H9 (cell line): ENCODE measurements at regions not wholly inside any gene's neighbourhood (a gene's known extent, or its start where the extent isn't known, plus 50 kb on each side); places are given as distances from the start of the nearest gene placed in this dataset.

Experiments used
- DNase-seq: peaks from one replicate; pipeline ENCODE4 v3.0.0-alpha.2; 2017
- H2AFZ ChIP-seq: one replicate; pipeline ENCODE4 v1.6.1; 2013; ENCODE audit warnings: mild to moderate bottlenecking, low read length, control low read depth, moderate library complexity
- H2AK5ac ChIP-seq: 2 replicates; pipeline ENCODE4 v1.6.1; 2013; ENCODE audit warnings: low read length, control low read depth, mixed read lengths; ENCODE audit not compliant: insufficient read length
- H2BK120ac ChIP-seq: one replicate; pipeline ENCODE4 v1.6.1; 2013; ENCODE audit warnings: low read depth, mild to moderate bottlenecking, low read length, control low read depth, inconsistent platforms; ENCODE audit not compliant: poor library complexity, severe bottlenecking
- H2BK12ac ChIP-seq: 2 replicates; pipeline ENCODE4 v1.6.1; 2013; ENCODE audit warnings: low read length, control low read depth, mixed read lengths, low read depth; ENCODE audit not compliant: insufficient read length
- H2BK15ac ChIP-seq: 2 replicates; pipeline ENCODE4 v1.6.1; 2013; ENCODE audit warnings: low read depth, low read length, control low read depth
- H2BK20ac ChIP-seq: one replicate; pipeline ENCODE4 v1.6.1; 2013; ENCODE audit warnings: low read depth, mild to moderate bottlenecking, low read length, control low read depth, inconsistent platforms; ENCODE audit not compliant: poor library complexity, severe bottlenecking
- H2BK5ac ChIP-seq: 2 replicates; pipeline ENCODE4 v1.6.1; 2013; ENCODE audit warnings: low read length, control low read depth, mixed read lengths; ENCODE audit not compliant: insufficient read length
- H3K14ac ChIP-seq: 2 replicates; pipeline ENCODE4 v1.6.1; 2013; ENCODE audit warnings: low read length, control low read depth; ENCODE audit not compliant: insufficient read depth
- H3K18ac ChIP-seq: 2 replicates; pipeline ENCODE4 v1.6.1; 2013; ENCODE audit warnings: low read depth, mild to moderate bottlenecking, mixed read lengths, low read length, control low read depth; ENCODE audit not compliant: insufficient read length
- H3K23ac ChIP-seq: 2 replicates; pipeline ENCODE4 v1.6.1; 2013; ENCODE audit warnings: low read length, control low read depth, mixed read lengths, low read depth; ENCODE audit not compliant: insufficient read length
- H3K23me2 ChIP-seq: 2 replicates; pipeline ENCODE4 v1.6.1; 2013; ENCODE audit warnings: low read depth, mild to moderate bottlenecking, mixed read lengths, low read length, control low read depth; ENCODE audit not compliant: insufficient read length, poor library complexity, severe bottlenecking
- H3K27ac ChIP-seq: 2 replicates; pipeline ENCODE4 v1.5.1; 2013; ENCODE audit warnings: low read length, control low read depth, mixed read lengths, low read depth; ENCODE audit not compliant: insufficient read length
- H3K27me3 ChIP-seq: 2 replicates; pipeline ENCODE4 v1.6.1; 2013; ENCODE audit warnings: low read length, control low read depth, inconsistent platforms; ENCODE audit not compliant: insufficient read depth
- H3K4ac ChIP-seq: 2 replicates; pipeline ENCODE4 v1.6.1; 2013; ENCODE audit warnings: low read depth, mild to moderate bottlenecking, control low read depth, inconsistent platforms, low read length, moderate library complexity
- H3K4me1 ChIP-seq: 2 replicates; pipeline ENCODE4 v1.6.1; 2013; ENCODE audit warnings: low read length, control low read depth, inconsistent platforms; ENCODE audit not compliant: insufficient read depth
- H3K4me2 ChIP-seq: 2 replicates; pipeline ENCODE4 v1.6.1; 2013; ENCODE audit warnings: low read length, control low read depth, mixed read lengths; ENCODE audit not compliant: insufficient read length, insufficient read depth
- H3K56ac ChIP-seq: 2 replicates; pipeline ENCODE4 v1.6.1; 2013; ENCODE audit warnings: low read depth, mild to moderate bottlenecking, mixed read lengths, low read length, control low read depth; ENCODE audit not compliant: insufficient read length
- H3K79me1 ChIP-seq: 2 replicates; pipeline ENCODE4 v1.6.1; 2013; ENCODE audit warnings: low read depth, mild to moderate bottlenecking, moderate library complexity, low read length, control low read depth, inconsistent platforms; ENCODE audit not compliant: insufficient read depth, poor library complexity, severe bottlenecking
- H3K79me2 ChIP-seq: 2 replicates; pipeline ENCODE4 v1.6.1; 2013; ENCODE audit warnings: low read length, control low read depth, inconsistent platforms; ENCODE audit not compliant: insufficient read depth
- H3K9ac ChIP-seq: 2 replicates; pipeline ENCODE4 v1.6.1; 2013; ENCODE audit warnings: low read length, control low read depth, mixed read lengths; ENCODE audit not compliant: insufficient read length; ENCODE audit errors: extremely low read depth
- H3K9me3 ChIP-seq: one replicate; pipeline ENCODE4 v1.6.1; 2013; ENCODE audit warnings: low read depth, low read length, inconsistent platforms; ENCODE audit not compliant: control insufficient read depth
- H3T11ph ChIP-seq: one replicate; pipeline ENCODE4 v1.6.1; 2013; ENCODE audit warnings: mild to moderate bottlenecking, low read length, control low read depth, inconsistent platforms
- H4K20me1 ChIP-seq: one replicate; pipeline ENCODE4 v1.6.1; 2013; ENCODE audit not compliant: control insufficient read depth, insufficient read length, insufficient read depth
- H4K5ac ChIP-seq: 2 replicates; pipeline ENCODE4 v1.6.1; 2013; ENCODE audit warnings: low read depth, mild to moderate bottlenecking, mixed read lengths, low read length, control low read depth; ENCODE audit not compliant: insufficient read length
- H4K8ac ChIP-seq: replicated peaks from 2 replicates; pipeline ENCODE4 v1.6.1; 2013; ENCODE audit warnings: low read length, control low read depth, mixed read lengths, low read depth; ENCODE audit not compliant: insufficient read length
- H4K91ac ChIP-seq: 2 replicates; pipeline ENCODE4 v1.6.1; 2013; ENCODE audit warnings: low read depth, mild to moderate bottlenecking, moderate library complexity, mixed read lengths, low read length, control low read depth; ENCODE audit not compliant: insufficient read length
- H3K27ac Mint-ChIP-seq, 3 experiments: 2 replicates in 2 of 3; 3 replicates in 1 of 3; pipeline ENCODE4 v1.8.0; 2020 to 2021; ENCODE audit warnings: mixed read lengths in 3 of 3, mild to moderate bottlenecking in 1 of 3, moderate library complexity in 1 of 3
- H3K27me3 Mint-ChIP-seq: 2 replicates; pipeline ENCODE4 v1.8.0; 2021; ENCODE audit warnings: low read depth, mild to moderate bottlenecking, moderate library complexity, mixed read lengths
- H3K36me3 Mint-ChIP-seq, 3 experiments: 2 replicates in 2 of 3; 3 replicates in 1 of 3; pipeline ENCODE4 v1.8.0; 2020 to 2021; ENCODE audit warnings: low read depth in 3 of 3, mixed read lengths in 3 of 3; ENCODE audit not compliant: insufficient read depth in 1 of 3
- H3K4me1 Mint-ChIP-seq, 2 experiments: 2 replicates each; pipeline ENCODE4 v1.8.0; 2020; ENCODE audit warnings: mixed read lengths in 2 of 2
- H3K4me3 Mint-ChIP-seq, 2 experiments: 2 replicates in 1 of 2; 3 replicates in 1 of 2; pipeline ENCODE4 v1.8.0; 2020 to 2021; ENCODE audit warnings: mild to moderate bottlenecking in 2 of 2, mixed read lengths in 2 of 2, moderate library complexity in 1 of 2
- H3K9me3 Mint-ChIP-seq, 2 experiments: 2 replicates in 1 of 2; 3 replicates in 1 of 2; pipeline ENCODE4 v1.8.0; 2020; ENCODE audit warnings: mild to moderate bottlenecking in 2 of 2, mixed read lengths in 2 of 2, moderate library complexity in 1 of 2
- WGBS: extraction: QIAGEN DNeasy Blood & Tissue Kit; methylation state at CpG from one replicate; pipeline ENCODE4 v1.1.7; 2013; ENCODE audit warnings: missing lambda C conversion rate, low lambda C conversion rate, mixed read lengths; ENCODE audit not compliant: insufficient read length; ENCODE audit errors: extremely low coverage; 5-methylcytosine and 5-hydroxymethylcytosine counted together
- TF ChIP-seq, protein P1 (sequence below): fragments of 200-600 bp; sonication (generic); conservative IDR thresholded peaks from 3 replicates; pipeline ENCODE4 v1.8.0; 2021; ENCODE audit warnings: antibody characterized with exemption, mild to moderate bottlenecking

DNA sequence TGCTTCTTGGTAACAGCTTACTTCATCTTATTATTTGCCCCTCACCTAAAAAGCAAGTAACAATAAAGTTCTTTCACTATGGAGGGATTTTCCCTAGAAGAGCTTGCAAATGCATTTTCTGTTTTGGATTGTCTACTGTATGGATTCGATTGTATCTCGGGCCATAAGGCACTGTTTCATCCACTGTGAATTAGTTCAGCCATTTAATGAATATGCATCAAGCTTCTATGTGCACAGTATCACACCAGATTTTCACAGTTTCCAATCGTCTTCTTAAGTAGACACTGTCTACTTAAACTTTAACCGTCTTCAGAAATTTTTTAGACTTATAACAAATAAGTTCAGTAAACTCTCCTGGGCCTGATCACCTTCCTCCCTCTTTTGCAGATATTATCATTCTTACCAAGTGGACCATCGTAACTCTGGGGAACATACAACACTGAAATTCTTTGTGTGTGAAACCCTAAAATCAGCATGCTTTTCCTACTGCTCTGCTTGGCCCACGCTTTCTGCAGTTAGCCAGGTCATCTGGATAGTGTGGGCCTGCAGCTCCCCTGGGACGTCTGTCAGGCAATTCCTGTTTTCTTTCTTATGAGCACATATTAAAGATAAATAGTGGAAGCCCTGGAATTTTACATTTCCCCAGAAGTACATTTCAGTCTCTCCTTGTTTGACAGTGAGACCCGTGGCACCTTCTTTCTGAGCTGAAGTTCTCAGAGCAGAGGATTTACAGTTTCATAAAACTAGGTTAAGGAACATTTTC, 136.5 kb upstream of the PDE10A start:
- Mint-ChIP-seq H3K27ac (no peak overlapping the region), H3K9me3 (no peaks in the 10 kb centered on the region; a peak in 1 of 5 replicates), H3K4me1 (peaks cover 4 to 6% of the 10 kb centered on the region in 2 experiments), H3K36me3 (no peaks in the 10 kb centered on the region; a peak in 1 of 7 replicates), H3K27me3 (peaks cover 34% of the 10 kb centered on the region), H3K4me3 (no peak overlapping the region)
- Histone ChIP-seq H3K27me3 (peaks cover 7% of the 10 kb centered on the region; the same call in 1 of the 2 replicates), H4K20me1 (no peaks in the 10 kb centered on the region), H4K91ac (no peak overlapping the region), H3K4me1 (no peaks in the 10 kb centered on the region), H4K5ac (no peak overlapping the region), H2AFZ (no peak overlapping the region), H3K23ac (no peak overlapping the region), H3K18ac (no peak overlapping the region), H3K23me2 (peaks cover 4% of the 10 kb centered on the region), H2BK120ac (no peak overlapping the region), H2AK5ac (no peak overlapping the region), H3K14ac (no peak overlapping the region), H2BK15ac (no peak overlapping the region), H2BK12ac (no peak overlapping the region), H3K27ac (no peak overlapping the region), H2BK5ac (no peak overlapping the region), H3K56ac (no peak overlapping the region), H4K8ac (no peak overlapping the region), H2BK20ac (no peak overlapping the region), H3K79me1 (no peaks in the 10 kb centered on the region), H3K79me2 (no peaks in the 10 kb centered on the region), H3T11ph (no peak overlapping the region), H3K4ac (no peak overlapping the region), H3K9me3 (no peaks in the 10 kb centered on the region), H3K4me2 (no peak overlapping the region), H3K9ac (no peak overlapping the region)
- TF ChIP-seq, protein P1, sequence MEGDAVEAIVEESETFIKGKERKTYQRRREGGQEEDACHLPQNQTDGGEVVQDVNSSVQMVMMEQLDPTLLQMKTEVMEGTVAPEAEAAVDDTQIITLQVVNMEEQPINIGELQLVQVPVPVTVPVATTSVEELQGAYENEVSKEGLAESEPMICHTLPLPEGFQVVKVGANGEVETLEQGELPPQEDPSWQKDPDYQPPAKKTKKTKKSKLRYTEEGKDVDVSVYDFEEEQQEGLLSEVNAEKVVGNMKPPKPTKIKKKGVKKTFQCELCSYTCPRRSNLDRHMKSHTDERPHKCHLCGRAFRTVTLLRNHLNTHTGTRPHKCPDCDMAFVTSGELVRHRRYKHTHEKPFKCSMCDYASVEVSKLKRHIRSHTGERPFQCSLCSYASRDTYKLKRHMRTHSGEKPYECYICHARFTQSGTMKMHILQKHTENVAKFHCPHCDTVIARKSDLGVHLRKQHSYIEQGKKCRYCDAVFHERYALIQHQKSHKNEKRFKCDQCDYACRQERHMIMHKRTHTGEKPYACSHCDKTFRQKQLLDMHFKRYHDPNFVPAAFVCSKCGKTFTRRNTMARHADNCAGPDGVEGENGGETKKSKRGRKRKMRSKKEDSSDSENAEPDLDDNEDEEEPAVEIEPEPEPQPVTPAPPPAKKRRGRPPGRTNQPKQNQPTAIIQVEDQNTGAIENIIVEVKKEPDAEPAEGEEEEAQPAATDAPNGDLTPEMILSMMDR: no peak
- DNase-seq: no peak
- no CpG with 5 or more reads among the region's 8 CpGs for WGBS
